ENCODE measurements at regions not wholly inside any gene's neighbourhood (a gene's known extent, or its start where the extent isn't known, plus 50 kb on each side); places are given as distances from the start of the nearest gene placed in this dataset.

GRCh38 chr5:98599016-98599415 is 174.4 kb upstream of the RGMB start:
- Histone ChIP-seq H3K36me3 (no peaks in the 10 kb centered on the region), H3K4me3 (no peak overlapping the region), H3K27ac (no peak overlapping the region), H3K9me3 (no peaks in the 10 kb centered on the region), H3K27me3 (no peaks in the 10 kb centered on the region), H3K4me1 (no peaks in the 10 kb centered on the region)
- TF ChIP-seq, protein P1, sequence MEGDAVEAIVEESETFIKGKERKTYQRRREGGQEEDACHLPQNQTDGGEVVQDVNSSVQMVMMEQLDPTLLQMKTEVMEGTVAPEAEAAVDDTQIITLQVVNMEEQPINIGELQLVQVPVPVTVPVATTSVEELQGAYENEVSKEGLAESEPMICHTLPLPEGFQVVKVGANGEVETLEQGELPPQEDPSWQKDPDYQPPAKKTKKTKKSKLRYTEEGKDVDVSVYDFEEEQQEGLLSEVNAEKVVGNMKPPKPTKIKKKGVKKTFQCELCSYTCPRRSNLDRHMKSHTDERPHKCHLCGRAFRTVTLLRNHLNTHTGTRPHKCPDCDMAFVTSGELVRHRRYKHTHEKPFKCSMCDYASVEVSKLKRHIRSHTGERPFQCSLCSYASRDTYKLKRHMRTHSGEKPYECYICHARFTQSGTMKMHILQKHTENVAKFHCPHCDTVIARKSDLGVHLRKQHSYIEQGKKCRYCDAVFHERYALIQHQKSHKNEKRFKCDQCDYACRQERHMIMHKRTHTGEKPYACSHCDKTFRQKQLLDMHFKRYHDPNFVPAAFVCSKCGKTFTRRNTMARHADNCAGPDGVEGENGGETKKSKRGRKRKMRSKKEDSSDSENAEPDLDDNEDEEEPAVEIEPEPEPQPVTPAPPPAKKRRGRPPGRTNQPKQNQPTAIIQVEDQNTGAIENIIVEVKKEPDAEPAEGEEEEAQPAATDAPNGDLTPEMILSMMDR (IDR thresholded peaks at IDR 0.05 in 4 of 5, conservative IDR thresholded peaks at IDR 0.05 in 1 of 5): no peak
- no peak for TF ChIP-seq POLR2A (IDR thresholded peaks at IDR 0.05)
- DNase-seq (no peak), ATAC-seq (no peak)
- in situ Hi-C loops (cut with MboI; ENCODE audit: low sequenced_read_pairs in 4 of 4) (no loop called here), intact Hi-C loops (cut with DNase I; ENCODE audit: low total_unique reads) (no loop called here)

- intact Hi-C loops (cut with DNase I; ENCODE audit: low total_unique reads) (no loop called here), in situ Hi-C loops (cut with MboI; ENCODE audit: low sequenced_read_pairs in 4 of 4) (no loop called here)
- DNase-seq (no peak), ATAC-seq (no peak)
- Histone ChIP-seq H3K27me3 (no peaks in the 10 kb centered on the region), H3K27ac (no peak overlapping the region), H3K4me1 (no peaks in the 10 kb centered on the region), H3K4me3 (no peak overlapping the region), H3K9me3 (no peaks in the 10 kb centered on the region), H3K36me3 (no peaks in the 10 kb centered on the region)
- TF ChIP-seq, protein P1 (IDR thresholded peaks at IDR 0.05 in 4 of 5, conservative IDR thresholded peaks at IDR 0.05 in 1 of 5): no peak
- TF ChIP-seq POLR2A (IDR thresholded peaks at IDR 0.05): no peak
These were observed 170.8 kb upstream of the RGMB start for GRCh38 chr5:98602534-98603112.

DNA sequence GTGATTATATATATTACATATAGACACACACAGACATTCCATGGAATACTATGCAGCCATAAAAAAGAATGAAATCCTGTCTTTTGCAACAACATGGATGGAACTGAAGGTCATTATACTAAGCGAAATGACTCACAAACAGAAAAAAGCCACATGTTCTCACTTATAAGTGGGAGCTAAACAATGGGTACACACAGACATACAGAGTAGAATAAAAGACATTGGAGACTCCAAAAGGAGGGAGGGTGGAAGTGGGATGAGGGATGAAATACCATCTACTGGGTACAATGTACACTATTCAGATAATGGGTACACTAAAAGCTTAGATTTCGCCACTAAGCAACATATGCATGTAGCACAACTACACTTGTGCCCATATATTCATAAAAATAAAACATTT is 170.0 kb upstream of the RGMB start:
- H3K4me3 ChIP-seq: no peak overlapping the region
- no peak overlapping the region for H3K27ac ChIP-seq
- no peak for DNase-seq
- no peaks in the 10 kb centered on the region for H3K36me3 ChIP-seq
- TF ChIP-seq POLR2A (IDR thresholded peaks at IDR 0.05): no peak
- TF ChIP-seq, protein P1 (IDR thresholded peaks at IDR 0.05 in 4 of 5, conservative IDR thresholded peaks at IDR 0.05 in 1 of 5): no peak
- no peak for ATAC-seq
- H3K9me3 ChIP-seq: no peaks in the 10 kb centered on the region
- no peaks in the 10 kb centered on the region for H3K4me1 ChIP-seq
- in situ Hi-C loops (cut with MboI; ENCODE audit: low sequenced_read_pairs in 4 of 4): no loop called here
- intact Hi-C loops (cut with DNase I; ENCODE audit: low total_unique reads): no loop called here
- no peaks in the 10 kb centered on the region for H3K27me3 ChIP-seq

DNA sequence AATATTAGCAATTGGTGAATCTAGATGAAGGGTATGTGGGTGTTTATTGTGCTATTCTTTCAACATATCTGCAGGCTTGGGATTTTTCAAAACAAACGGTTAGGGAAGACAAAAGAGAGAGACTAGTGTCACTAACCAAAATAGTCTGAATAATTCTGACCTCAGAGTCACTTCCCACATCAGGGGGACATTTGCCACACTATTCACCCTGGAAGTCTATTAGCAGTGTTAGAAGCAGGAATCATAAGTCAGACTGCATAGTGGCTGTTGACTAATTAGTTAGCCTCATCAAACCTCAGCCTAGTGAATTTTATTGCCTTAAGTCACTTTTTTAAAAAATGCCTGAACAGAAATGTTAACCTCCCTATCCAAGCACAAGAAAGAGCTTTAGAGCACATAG is 169.2 kb upstream of the RGMB start:
- Histone ChIP-seq H3K4me1 (no peaks in the 10 kb centered on the region), H3K27me3 (no peaks in the 10 kb centered on the region), H3K36me3 (no peaks in the 10 kb centered on the region), H3K9me3 (no peaks in the 10 kb centered on the region), H3K27ac (no peak overlapping the region), H3K4me3 (no peak overlapping the region)
- TF ChIP-seq, protein P1 (IDR thresholded peaks at IDR 0.05 in 4 of 5, conservative IDR thresholded peaks at IDR 0.05 in 1 of 5): no peak
- no peak for TF ChIP-seq POLR2A (IDR thresholded peaks at IDR 0.05)
- intact Hi-C loops (cut with DNase I; ENCODE audit: low total_unique reads) (no loop called here), in situ Hi-C loops (cut with MboI; ENCODE audit: low sequenced_read_pairs in 4 of 4) (no loop called here)
- ATAC-seq (no peak), DNase-seq (no peak)

All from gastrocnemius medialis (tissue), 4 donors.